DND-41 (cell line): ENCODE measurements at regions not wholly inside any gene's neighbourhood (a gene's known extent, or its start where the extent isn't known, plus 50 kb on each side); places are given as distances from the start of the nearest gene placed in this dataset.

Source experiments
- EZH2 ChIP-seq: IDR thresholded peaks from 3 replicates; pipeline ENCODE4 v1.6.1; 2012; ENCODE audit warnings: borderline replicate concordance, low read depth, mild to moderate bottlenecking, moderate library complexity, low read length, inconsistent platforms; ENCODE audit not compliant: severe bottlenecking
- TF ChIP-seq, protein P1 (sequence below): IDR thresholded peaks from 2 replicates; pipeline ENCODE4 v1.5.1; 2012; ENCODE audit warnings: borderline replicate concordance, low read length, moderate library complexity, mild to moderate bottlenecking; ENCODE audit not compliant: poor library complexity, severe bottlenecking; ENCODE audit errors: extremely low read depth

DNA sequence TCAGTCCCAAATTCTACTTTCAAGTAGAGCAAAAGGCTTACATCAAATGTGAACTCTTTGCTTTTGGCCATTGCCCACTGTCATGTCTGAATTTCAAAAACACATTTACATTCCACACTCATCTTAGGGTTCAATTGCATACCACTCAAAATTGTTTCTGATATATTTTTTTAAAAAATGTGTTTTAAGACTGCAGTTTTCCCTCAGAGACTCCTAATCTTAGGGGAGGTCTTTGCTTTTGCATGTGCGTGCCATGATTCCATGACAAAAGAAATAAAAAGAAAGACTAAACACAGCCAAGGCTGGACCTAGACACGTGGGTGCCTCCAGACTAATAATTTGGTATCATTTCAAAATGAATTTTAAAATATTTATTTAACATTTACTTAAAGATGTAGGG lies 396.8 kb upstream of the RASGRP1 start:
- TF ChIP-seq, protein P1, sequence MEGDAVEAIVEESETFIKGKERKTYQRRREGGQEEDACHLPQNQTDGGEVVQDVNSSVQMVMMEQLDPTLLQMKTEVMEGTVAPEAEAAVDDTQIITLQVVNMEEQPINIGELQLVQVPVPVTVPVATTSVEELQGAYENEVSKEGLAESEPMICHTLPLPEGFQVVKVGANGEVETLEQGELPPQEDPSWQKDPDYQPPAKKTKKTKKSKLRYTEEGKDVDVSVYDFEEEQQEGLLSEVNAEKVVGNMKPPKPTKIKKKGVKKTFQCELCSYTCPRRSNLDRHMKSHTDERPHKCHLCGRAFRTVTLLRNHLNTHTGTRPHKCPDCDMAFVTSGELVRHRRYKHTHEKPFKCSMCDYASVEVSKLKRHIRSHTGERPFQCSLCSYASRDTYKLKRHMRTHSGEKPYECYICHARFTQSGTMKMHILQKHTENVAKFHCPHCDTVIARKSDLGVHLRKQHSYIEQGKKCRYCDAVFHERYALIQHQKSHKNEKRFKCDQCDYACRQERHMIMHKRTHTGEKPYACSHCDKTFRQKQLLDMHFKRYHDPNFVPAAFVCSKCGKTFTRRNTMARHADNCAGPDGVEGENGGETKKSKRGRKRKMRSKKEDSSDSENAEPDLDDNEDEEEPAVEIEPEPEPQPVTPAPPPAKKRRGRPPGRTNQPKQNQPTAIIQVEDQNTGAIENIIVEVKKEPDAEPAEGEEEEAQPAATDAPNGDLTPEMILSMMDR, result no peak
- no peak for TF ChIP-seq EZH2
